Activated CD4-positive, alpha-beta T cell treated with anti-CD3 and anti-CD28 coated beads for 36 hours (primary cell): ENCODE measurements at regions not wholly inside any gene's neighbourhood (a gene's known extent, or its start where the extent isn't known, plus 50 kb on each side); places are given as distances from the start of the nearest gene placed in this dataset.
"Not testable (repeated sequence)": the region's sequence is repeated elsewhere in the genome, so short reads cannot be mapped to it uniquely, and the experiment has no call there.

Experiments
- ATAC-seq: fragments of 200-7000 bp; cut with Tn5 transposase; one replicate; pipeline ENCODE4 v1.10.0; 2021; ENCODE audit warnings: mild to moderate bottlenecking, moderate library complexity
- CTCF ChIA-PET: fragments of 350-600 bp; sonication (Branson Sonifier 250); formaldehyde crosslinking; loops from one replicate; lab custom pipeline; 2021; ENCODE audit warnings: antibody characterized with exemption; lab: Charles Lee
- POLR2A ChIA-PET: fragments of 350-600 bp; sonication (Branson Sonifier 250); formaldehyde crosslinking; loops from one replicate; lab custom pipeline; 2021; ENCODE audit warnings: antibody characterized with exemption, inconsistent platforms; lab: Charles Lee
- DNase-seq: peaks from one replicate; pipeline ENCODE4 v3.0.0-alpha.2; 2020
- H3K27ac Mint-ChIP-seq: one replicate; pipeline ENCODE4 v1.8.0; 2021; ENCODE audit warnings: mixed read lengths
- H3K27me3 Mint-ChIP-seq: one replicate; pipeline ENCODE4 v1.8.0; 2021; ENCODE audit warnings: mixed read lengths
- H3K36me3 Mint-ChIP-seq: one replicate; pipeline ENCODE4 v1.8.0; 2021; ENCODE audit warnings: low read depth, mixed read lengths
- H3K4me1 Mint-ChIP-seq: one replicate; pipeline ENCODE4 v1.8.0; 2021; ENCODE audit warnings: mixed read lengths
- H3K4me3 Mint-ChIP-seq: one replicate; pipeline ENCODE4 v1.8.0; 2021; ENCODE audit warnings: mild to moderate bottlenecking, moderate library complexity, mixed read lengths
- H3K9me3 Mint-ChIP-seq: one replicate; pipeline ENCODE4 v1.8.0; 2021; ENCODE audit warnings: low read depth, mixed read lengths
- intact Hi-C, 2 experiments: fragments of 100-400 bp; cut with DNase I in 1 of 2; cut with micrococcal nuclease in 1 of 2; formaldehyde crosslinking; loops; one replicate each; pipeline versions ENCODE4 v1.14.2 to v1.15.1; 2022 to 2024; cut with DNase I, micrococcal nuclease

GRCh38 chrX:8048466-8048865 lies 121.3 kb upstream of the PNPLA4 start:
- ATAC-seq (no peak), DNase-seq (no peak)
- intact Hi-C loops: no loop called here
- no peak overlapping the region for H3K4me3 Mint-ChIP-seq
- H3K4me1 Mint-ChIP-seq: no peaks in the 10 kb centered on the region
- H3K27me3 Mint-ChIP-seq: no peaks in the 10 kb centered on the region
- POLR2A ChIA-PET: no interaction called here
- peaks cover 2% of the 10 kb centered on the region for H3K9me3 Mint-ChIP-seq
- CTCF ChIA-PET: no interaction called here
- no peak overlapping the region for H3K27ac Mint-ChIP-seq
- H3K36me3 Mint-ChIP-seq: no peaks in the 10 kb centered on the region

- ATAC-seq: no peak
- H3K4me3 Mint-ChIP-seq: no peak overlapping the region
- ChIA-PET POLR2A (no interaction called here), CTCF (no interaction called here)
- H3K27ac Mint-ChIP-seq: no peak overlapping the region
- intact Hi-C loops: no loop called here
- no peaks in the 10 kb centered on the region for H3K36me3 Mint-ChIP-seq
- H3K27me3 Mint-ChIP-seq: no peaks in the 10 kb centered on the region
- peaks cover 2% of the 10 kb centered on the region for H3K9me3 Mint-ChIP-seq
- no peaks in the 10 kb centered on the region for H3K4me1 Mint-ChIP-seq
- no peak for DNase-seq
Measured at GRCh38 chrX:8044947-8045346, 117.7 kb upstream of the PNPLA4 start.

- intact Hi-C loops: no loop called here
- ChIA-PET CTCF (no interaction called here), POLR2A (no interaction called here)
- peaks cover 1% of the 10 kb centered on the region for H3K4me1 Mint-ChIP-seq
- peaks cover 2% of the 10 kb centered on the region for H3K9me3 Mint-ChIP-seq
- no peaks in the 10 kb centered on the region for H3K27me3 Mint-ChIP-seq
- no peaks in the 10 kb centered on the region for H3K36me3 Mint-ChIP-seq
- ATAC-seq (no peak), DNase-seq (no peak)
- no peak overlapping the region for H3K27ac Mint-ChIP-seq
- no peak overlapping the region for H3K4me3 Mint-ChIP-seq
Measured at GRCh38 chrX:8043546-8043945, 116.3 kb upstream of the PNPLA4 start.

- intact Hi-C loops: no loop called here
- Mint-ChIP-seq H3K9me3 (peaks cover 2% of the 10 kb centered on the region), H3K4me1 (peaks cover 5% of the 10 kb centered on the region), H3K36me3 (no peaks in the 10 kb centered on the region), H3K27me3 (no peaks in the 10 kb centered on the region), H3K4me3 (no peak overlapping the region), H3K27ac (no peak overlapping the region)
- CTCF ChIA-PET: no interaction called here
- ATAC-seq: no peak
- POLR2A ChIA-PET: no interaction called here
- DNase-seq: no peak
Measured at GRCh38 chrX:8043121-8043520, 115.9 kb upstream of the PNPLA4 start.

GRCh38 chrX:8042304-8042703 lies 115.1 kb upstream of the PNPLA4 start:
- Mint-ChIP-seq H3K27me3 (no peaks in the 10 kb centered on the region), H3K4me1 (peaks cover 11% of the 10 kb centered on the region), H3K9me3 (peaks cover 2% of the 10 kb centered on the region), H3K36me3 (no peaks in the 10 kb centered on the region), H3K4me3 (no peak overlapping the region), H3K27ac (no peak overlapping the region)
- DNase-seq (no peak), ATAC-seq (no peak)
- ChIA-PET CTCF (no interaction called here), POLR2A (no interaction called here)
- intact Hi-C loops: no loop called here

GRCh38 chrX:8039711-8040110 lies 112.5 kb upstream of the PNPLA4 start:
- H3K9me3 Mint-ChIP-seq, POLR2A ChIA-PET, H3K27me3 Mint-ChIP-seq, intact Hi-C loops, H3K27ac Mint-ChIP-seq, ATAC-seq, H3K36me3 Mint-ChIP-seq, CTCF ChIA-PET, DNase-seq, H3K4me3 Mint-ChIP-seq: not testable (repeated sequence)
- peaks cover 11% of the 10 kb centered on the region for H3K4me1 Mint-ChIP-seq

GRCh38 chrX:8037593-8038348 lies 110.6 kb upstream of the PNPLA4 start:
- Mint-ChIP-seq H3K4me3 (peak overlapping the region; percentile 10), H3K4me1 (peaks cover 11% of the 10 kb centered on the region), H3K27ac (no peak overlapping the region), H3K9me3 (no peaks in the 10 kb centered on the region), H3K36me3 (no peaks in the 10 kb centered on the region), H3K27me3 (no peaks in the 10 kb centered on the region)
- intact Hi-C loops: no loop called here
- DNase-seq (no peak), ATAC-seq (no peak)
- CTCF ChIA-PET: no interaction called here
- POLR2A ChIA-PET: interaction anchor here (0.7 kb wide), 1 partner anchor 32 kb away, joined by 3 read pairs; no protein-coding TSS in a partner anchor

- Mint-ChIP-seq H3K27me3 (no peaks in the 10 kb centered on the region), H3K4me1 (peaks cover 11% of the 10 kb centered on the region), H3K4me3 (no peak overlapping the region), H3K36me3 (no peaks in the 10 kb centered on the region), H3K9me3 (no peaks in the 10 kb centered on the region), H3K27ac (no peak overlapping the region)
- CTCF ChIA-PET: no interaction called here
- ATAC-seq: no peak
- POLR2A ChIA-PET: no interaction called here
- intact Hi-C loops: no loop called here
- no peak for DNase-seq
Measured at GRCh38 chrX:8036914-8037313, 109.7 kb upstream of the PNPLA4 start.

GRCh38 chrX:8034058-8034457 lies 106.8 kb upstream of the PNPLA4 start:
- Mint-ChIP-seq H3K4me3 (no peak overlapping the region), H3K9me3 (no peaks in the 10 kb centered on the region), H3K36me3 (no peaks in the 10 kb centered on the region), H3K4me1 (peaks cover 11% of the 10 kb centered on the region), H3K27ac (no peak overlapping the region), H3K27me3 (no peaks in the 10 kb centered on the region)
- ChIA-PET POLR2A (no interaction called here), CTCF (no interaction called here)
- no peak for ATAC-seq
- DNase-seq: no peak
- intact Hi-C loops: no loop called here

- Mint-ChIP-seq H3K9me3 (no peaks in the 10 kb centered on the region), H3K4me3 (no peak overlapping the region), H3K27me3 (no peaks in the 10 kb centered on the region), H3K4me1 (peaks cover 7% of the 10 kb centered on the region), H3K36me3 (no peaks in the 10 kb centered on the region), H3K27ac (no peak overlapping the region)
- CTCF ChIA-PET: no interaction called here
- intact Hi-C loops: no loop called here
- ATAC-seq (no peak), DNase-seq (no peak)
- POLR2A ChIA-PET: no interaction called here
Measured at GRCh38 chrX:8033175-8033574, 106.0 kb upstream of the PNPLA4 start.

- DNase-seq (no peak), ATAC-seq (no peak)
- Mint-ChIP-seq H3K9me3 (no peaks in the 10 kb centered on the region), H3K36me3 (no peaks in the 10 kb centered on the region), H3K4me1 (no peaks in the 10 kb centered on the region), H3K4me3 (no peak overlapping the region), H3K27ac (no peak overlapping the region), H3K27me3 (no peaks in the 10 kb centered on the region)
- intact Hi-C loops: no loop called here
- POLR2A ChIA-PET: no interaction called here
- CTCF ChIA-PET: interaction anchor here (0.6 kb wide), 1 partner anchor 550 kb away, joined by 3 read pairs; no protein-coding TSS in a partner anchor
Measured at GRCh38 chrX:8030361-8030760, 103.1 kb upstream of the PNPLA4 start.

GRCh38 chrX:8027827-8028226 lies 100.6 kb upstream of the PNPLA4 start:
- intact Hi-C loops: no loop called here
- Mint-ChIP-seq H3K27ac (no peak overlapping the region), H3K4me3 (no peak overlapping the region), H3K36me3 (no peaks in the 10 kb centered on the region), H3K4me1 (no peaks in the 10 kb centered on the region), H3K9me3 (no peaks in the 10 kb centered on the region), H3K27me3 (no peaks in the 10 kb centered on the region)
- ChIA-PET CTCF (no interaction called here), POLR2A (no interaction called here)
- DNase-seq: no peak
- no peak for ATAC-seq
